ENCODE measurements at regions not wholly inside any gene's neighbourhood (a gene's known extent, or its start where the extent isn't known, plus 50 kb on each side); places are given as distances from the start of the nearest gene placed in this dataset.

- DNase-seq (ENCODE audit: extremely low read depth in 1 of 4, low spot score in 3 of 4) (no peak), FAIRE-seq (no peak), ATAC-seq (peak; percentile 45; the same call in 1 of the 3 replicates)
- no peak overlapping the region for H2AFZ ChIP-seq (ENCODE audit: low read depth, low read length)
- 0% methylated on average over 4 of the region's 4 CpGs for WGBS (ENCODE audit: insufficient coverage, low coverage, missing lambda C conversion rate)
- POLR2A ChIA-PET = no interaction called here
- no peaks in the 10 kb centered on the region for H3K9me1 ChIP-seq (ENCODE audit: control insufficient read depth, insufficient read depth, low read length)
- no peaks in the 10 kb centered on the region for H3K9me3 ChIP-seq (replicated peaks; ENCODE audit: control insufficient read depth, insufficient read depth, low read depth, low read length)
- no peak overlapping the region for H3K4me3 ChIP-seq
- in situ Hi-C loops (cut with MboI) = no loop called here
- no peaks in the 10 kb centered on the region; a peak in 1 of 5 replicates for H3K4me1 ChIP-seq (replicated peaks in 1 of 2; ENCODE audit: control insufficient read depth in 2 of 2, insufficient read depth in 2 of 2, low read length in 2 of 2)
- H3K27me3 ChIP-seq (ENCODE audit: control insufficient read depth in 2 of 2, insufficient read depth in 2 of 2, low read length in 2 of 2) = no peaks in the 10 kb centered on the region; a peak in 1 of 5 replicates
- intact Hi-C loops (cut with micrococcal nuclease) = no loop called here
- H3K36me3 ChIP-seq (ENCODE audit: control insufficient read depth, insufficient read depth, low read length) = no peaks in the 10 kb centered on the region
- H3K9ac ChIP-seq (ENCODE audit: insufficient read depth in 1 of 2, low read depth in 2 of 2, low read length in 2 of 2) = no peak overlapping the region
- H3K4me2 ChIP-seq (ENCODE audit: insufficient read depth, low read length) = no peak overlapping the region
- H3K27ac ChIP-seq (ENCODE audit: extremely low read depth, low read depth, low read length) = no peak overlapping the region
- H3K79me2 ChIP-seq (ENCODE audit: control insufficient read depth, insufficient read depth, low read length) = no peaks in the 10 kb centered on the region
- 0 out of 2 replicates have a peak, but pooled peaks cover 5% of the 10 kb centered on the region for H4K20me1 ChIP-seq (replicated peaks; ENCODE audit: control insufficient read depth, insufficient read depth, low read length)
- no TSS peak for BruUV-seq (replicated peaks)
- CTCF ChIA-PET (ENCODE audit: low intra/inter-chr PET ratio) = no interaction called here
- TF ChIP-seq CTCF (IDR thresholded peaks at IDR 0.05 in 2 of 3, conservative IDR thresholded peaks at IDR 0.05 in 1 of 3; ENCODE audit: insufficient read depth in 2 of 3, low read depth in 1 of 3, low read length in 3 of 3) (peak in 2 of 3 experiments; percentile 51 to 74; a peak in 4 of 6 replicates), PRDM10 (IDR thresholded peaks at IDR 0.05; ENCODE audit: partially characterized antibody) (no peak), CC2D1A (IDR thresholded peaks at IDR 0.05) (no peak), RNF2 (IDR thresholded peaks at IDR 0.05) (no peak), ZBTB8A (IDR thresholded peaks at IDR 0.05; ENCODE audit: partially characterized antibody) (no peak), ZZZ3 (IDR thresholded peaks at IDR 0.05) (no peak), MCM5 (IDR thresholded peaks at IDR 0.05; ENCODE audit: low read depth) (no peak), DDX20 (tag; IDR thresholded peaks at IDR 0.05; ENCODE audit: low read depth) (no peak)
Measured at GRCh38 chr12:115470977-115471376, 787.0 kb upstream of the TBX3 start.

All from K562 (cell line).